MM.1S (cell line): ENCODE measurements at regions not wholly inside any gene's neighbourhood (a gene's known extent, or its start where the extent isn't known, plus 50 kb on each side); places are given as distances from the start of the nearest gene placed in this dataset.

ENCODE experiments used
- DNase-seq: peaks from one replicate; pipeline ENCODE4 v3.0.0-alpha.2; 2015
- H2AFZ ChIP-seq: fragments of 300-600 bp; sonication (generic); 2 replicates; pipeline ENCODE4 v1.6.0; 2016; ENCODE audit warnings: antibody characterized with exemption, low read length
- H3F3A ChIP-seq: fragments of 300-600 bp; sonication (generic); 2 replicates; pipeline ENCODE4 v1.6.1; 2016; ENCODE audit warnings: mild to moderate bottlenecking, antibody characterized with exemption, low read length, moderate library complexity, mixed read lengths; ENCODE audit not compliant: insufficient read depth
- H3K27ac ChIP-seq: fragments of 300-600 bp; sonication (generic); 2 replicates; pipeline ENCODE4 v1.5.1; 2016; ENCODE audit warnings: mild to moderate bottlenecking, low read length
- H3K27me3 ChIP-seq: fragments of 300-600 bp; sonication (generic); replicated peaks from 2 replicates; pipeline ENCODE4 v1.6.0; 2016; ENCODE audit warnings: low read length; ENCODE audit not compliant: insufficient read depth
- H3K36me3 ChIP-seq: fragments of 300-600 bp; sonication (generic); replicated peaks from 2 replicates; pipeline ENCODE4 v1.6.1; 2016; ENCODE audit warnings: mild to moderate bottlenecking, low read length, mixed read lengths; ENCODE audit not compliant: insufficient read depth
- H3K4me1 ChIP-seq: fragments of 300-600 bp; sonication (generic); 2 replicates; pipeline ENCODE4 v1.6.1; 2016; ENCODE audit warnings: low read length, mixed read lengths
- H3K4me2 ChIP-seq: fragments of 300-600 bp; sonication (generic); 2 replicates; pipeline ENCODE4 v1.6.0; 2016; ENCODE audit warnings: low read depth, low read length
- H3K4me3 ChIP-seq: fragments of 300-600 bp; sonication (generic); 2 replicates; pipeline ENCODE4 v1.5.1; 2016; ENCODE audit warnings: low read length, mixed read lengths
- H3K79me2 ChIP-seq: fragments of 300-600 bp; sonication (generic); 2 replicates; pipeline ENCODE4 v1.6.1; 2016; ENCODE audit warnings: mixed run types, low read length, mixed read lengths
- H3K9ac ChIP-seq: fragments of 300-600 bp; sonication (generic); 2 replicates; pipeline ENCODE4 v1.6.1; 2016; ENCODE audit warnings: low read length, mixed read lengths
- H3K9me2 ChIP-seq: fragments of 300-600 bp; sonication (generic); replicated peaks from 2 replicates; pipeline ENCODE4 v1.6.1; 2016; ENCODE audit warnings: mild to moderate bottlenecking, low read length, mixed read lengths; ENCODE audit not compliant: insufficient read depth
- H3K9me3 ChIP-seq: fragments of 300-600 bp; sonication (generic); replicated peaks from 2 replicates; pipeline ENCODE4 v1.6.1; 2016; ENCODE audit warnings: mild to moderate bottlenecking, low read length, mixed read lengths; ENCODE audit not compliant: insufficient read depth
- H4K20me1 ChIP-seq: fragments of 300-600 bp; sonication (generic); 2 replicates; pipeline ENCODE4 v1.6.1; 2016; ENCODE audit warnings: mild to moderate bottlenecking, low read length, moderate library complexity, mixed read lengths; ENCODE audit not compliant: insufficient read depth
- EZH2 ChIP-seq: fragments of 300-600 bp; sonication (generic); optimal IDR thresholded peaks from 2 replicates; pipeline ENCODE3; 2017; ENCODE audit warnings: low read depth, mild to moderate bottlenecking, antibody characterized with exemption, low read length, mixed read lengths
- EZH2phosphoT487 ChIP-seq: fragments of 300-600 bp; sonication (generic); IDR thresholded peaks from 2 replicates; pipeline ENCODE4 v1.6.1; 2018; ENCODE audit warnings: antibody characterized with exemption, low read length
- TF ChIP-seq, protein P1 (sequence below): fragments of 300-600 bp; sonication (generic); IDR thresholded peaks from 2 replicates; pipeline ENCODE4 v1.5.1; 2016; ENCODE audit warnings: antibody characterized with exemption, low read length, mixed read lengths

DNA sequence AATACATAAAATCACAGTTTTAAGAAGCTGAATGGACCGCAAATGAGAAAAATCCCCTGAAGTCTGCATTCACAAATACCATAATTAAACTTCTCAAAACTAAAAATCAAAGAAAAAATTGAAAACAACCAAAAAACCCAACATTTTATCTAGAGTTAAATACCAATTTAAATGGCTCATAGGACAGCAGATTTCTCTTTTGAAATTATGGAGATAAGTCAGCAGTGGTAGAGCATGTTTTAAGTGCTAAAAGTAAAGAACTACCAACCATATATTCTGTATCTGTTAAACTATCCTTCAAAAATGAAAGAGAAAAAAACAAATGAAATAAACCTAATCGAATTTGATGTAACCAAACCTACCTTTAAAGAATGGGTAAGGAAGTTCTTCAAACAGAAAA is 862.8 kb downstream of the TAF11L14 start:
- H3K4me2 ChIP-seq = no peak overlapping the region
- H3K9me3 ChIP-seq = no peaks in the 10 kb centered on the region
- H3K27me3 ChIP-seq = no peaks in the 10 kb centered on the region
- TF ChIP-seq, protein P1, sequence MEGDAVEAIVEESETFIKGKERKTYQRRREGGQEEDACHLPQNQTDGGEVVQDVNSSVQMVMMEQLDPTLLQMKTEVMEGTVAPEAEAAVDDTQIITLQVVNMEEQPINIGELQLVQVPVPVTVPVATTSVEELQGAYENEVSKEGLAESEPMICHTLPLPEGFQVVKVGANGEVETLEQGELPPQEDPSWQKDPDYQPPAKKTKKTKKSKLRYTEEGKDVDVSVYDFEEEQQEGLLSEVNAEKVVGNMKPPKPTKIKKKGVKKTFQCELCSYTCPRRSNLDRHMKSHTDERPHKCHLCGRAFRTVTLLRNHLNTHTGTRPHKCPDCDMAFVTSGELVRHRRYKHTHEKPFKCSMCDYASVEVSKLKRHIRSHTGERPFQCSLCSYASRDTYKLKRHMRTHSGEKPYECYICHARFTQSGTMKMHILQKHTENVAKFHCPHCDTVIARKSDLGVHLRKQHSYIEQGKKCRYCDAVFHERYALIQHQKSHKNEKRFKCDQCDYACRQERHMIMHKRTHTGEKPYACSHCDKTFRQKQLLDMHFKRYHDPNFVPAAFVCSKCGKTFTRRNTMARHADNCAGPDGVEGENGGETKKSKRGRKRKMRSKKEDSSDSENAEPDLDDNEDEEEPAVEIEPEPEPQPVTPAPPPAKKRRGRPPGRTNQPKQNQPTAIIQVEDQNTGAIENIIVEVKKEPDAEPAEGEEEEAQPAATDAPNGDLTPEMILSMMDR = no peak
- TF ChIP-seq EZH2 (no peak), EZH2phosphoT487 (no peak)
- no peaks in the 10 kb centered on the region for H3F3A ChIP-seq
- DNase-seq = no peak
- no peaks in the 10 kb centered on the region for H3K9me2 ChIP-seq
- H3K36me3 ChIP-seq = no peaks in the 10 kb centered on the region
- H2AFZ ChIP-seq = no peak overlapping the region
- H3K9ac ChIP-seq = no peak overlapping the region
- no peak overlapping the region for H3K4me3 ChIP-seq
- no peaks in the 10 kb centered on the region for H4K20me1 ChIP-seq
- no peaks in the 10 kb centered on the region for H3K79me2 ChIP-seq
- no peaks in the 10 kb centered on the region for H3K4me1 ChIP-seq
- no peak overlapping the region for H3K27ac ChIP-seq

DNA sequence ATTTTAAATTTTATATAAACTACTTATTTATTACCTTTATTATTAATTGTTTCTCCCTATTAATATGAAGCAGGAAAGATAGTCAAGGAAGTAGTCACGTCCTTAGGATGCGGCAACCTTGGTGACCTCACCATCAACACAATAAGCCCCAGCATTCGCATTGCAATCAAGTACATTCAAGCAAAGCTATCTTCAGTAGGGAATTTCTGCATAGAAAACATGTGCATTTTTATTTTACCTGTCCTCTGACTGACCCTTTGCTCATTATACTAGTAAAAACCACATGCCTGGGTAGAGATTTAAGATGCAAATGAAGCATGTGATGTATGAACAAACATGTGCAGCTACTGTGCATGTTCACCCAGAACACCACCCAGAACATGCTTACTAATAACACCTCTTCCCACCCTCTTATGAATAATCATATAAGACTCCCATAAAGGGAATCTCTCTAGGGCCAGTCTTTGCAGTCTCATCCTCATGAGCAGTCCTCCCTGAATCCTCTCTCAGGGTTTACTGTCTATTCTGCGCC is 869.6 kb downstream of the TAF11L14 start:
- H3K27me3 ChIP-seq = no peaks in the 10 kb centered on the region
- no peaks in the 10 kb centered on the region for H4K20me1 ChIP-seq
- H3K4me1 ChIP-seq = no peaks in the 10 kb centered on the region
- no peaks in the 10 kb centered on the region for H3K9me2 ChIP-seq
- no peak overlapping the region for H3K4me2 ChIP-seq
- no peaks in the 10 kb centered on the region for H3K9me3 ChIP-seq
- TF ChIP-seq, protein P1 = no peak
- TF ChIP-seq EZH2 (no peak), EZH2phosphoT487 (no peak)
- no peak overlapping the region for H3K27ac ChIP-seq
- no peak overlapping the region for H2AFZ ChIP-seq
- no peaks in the 10 kb centered on the region for H3K79me2 ChIP-seq
- no peak for DNase-seq
- H3K4me3 ChIP-seq = no peak overlapping the region
- H3K36me3 ChIP-seq = no peaks in the 10 kb centered on the region
- no peaks in the 10 kb centered on the region for H3F3A ChIP-seq
- no peak overlapping the region for H3K9ac ChIP-seq

- H3K27ac ChIP-seq = no peak overlapping the region
- H3K9ac ChIP-seq = no peak overlapping the region
- no peaks in the 10 kb centered on the region for H3K36me3 ChIP-seq
- H3K4me1 ChIP-seq = no peaks in the 10 kb centered on the region
- no peaks in the 10 kb centered on the region for H3F3A ChIP-seq
- no peaks in the 10 kb centered on the region for H4K20me1 ChIP-seq
- no peaks in the 10 kb centered on the region for H3K9me2 ChIP-seq
- DNase-seq = no peak
- H2AFZ ChIP-seq = no peak overlapping the region
- TF ChIP-seq EZH2phosphoT487 = no peak
- TF ChIP-seq, protein P1 = no peak
- TF ChIP-seq EZH2 = no peak
- H3K4me3 ChIP-seq = no peak overlapping the region
- H3K4me2 ChIP-seq = no peak overlapping the region
- no peaks in the 10 kb centered on the region for H3K27me3 ChIP-seq
- H3K79me2 ChIP-seq = no peaks in the 10 kb centered on the region
- H3K9me3 ChIP-seq = no peaks in the 10 kb centered on the region
Measured at GRCh38 chr5:18507114-18507513, 872.9 kb downstream of the TAF11L14 start.
